NCI-H1694 (cell line): ENCODE measurements at regions not wholly inside any gene's neighbourhood (a gene's known extent, or its start where the extent isn't known, plus 50 kb on each side); places are given as distances from the start of the nearest gene placed in this dataset.
"Not testable (repeated sequence)": the region's sequence is repeated elsewhere in the genome, so short reads cannot be mapped to it uniquely, and the experiment has no call there.

Experiments
- DNase-seq: peaks from one replicate; lab custom pipeline; 2025; lab: John Stamatoyannopoulos, UW

DNA sequence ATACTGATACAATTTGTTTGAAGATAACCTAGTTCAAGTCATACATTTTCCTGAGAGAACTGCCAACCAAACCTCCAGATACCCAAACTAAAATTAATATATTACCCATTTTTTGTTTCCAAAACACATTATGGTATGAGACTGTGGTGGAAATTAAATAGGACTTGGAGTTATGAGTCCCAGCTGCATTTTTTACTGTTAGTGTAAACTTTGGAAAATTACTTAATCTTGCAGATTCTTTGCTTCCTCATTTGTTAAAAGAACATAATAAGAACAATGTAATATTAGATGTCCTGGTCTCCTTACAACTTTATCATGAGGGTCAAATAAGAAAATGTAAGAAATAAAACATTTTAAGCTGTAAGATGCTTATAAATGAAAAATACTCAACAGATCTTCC lies 98.2 kb upstream of the TRIB2 start:
- DNase-seq, result no peak

DNA sequence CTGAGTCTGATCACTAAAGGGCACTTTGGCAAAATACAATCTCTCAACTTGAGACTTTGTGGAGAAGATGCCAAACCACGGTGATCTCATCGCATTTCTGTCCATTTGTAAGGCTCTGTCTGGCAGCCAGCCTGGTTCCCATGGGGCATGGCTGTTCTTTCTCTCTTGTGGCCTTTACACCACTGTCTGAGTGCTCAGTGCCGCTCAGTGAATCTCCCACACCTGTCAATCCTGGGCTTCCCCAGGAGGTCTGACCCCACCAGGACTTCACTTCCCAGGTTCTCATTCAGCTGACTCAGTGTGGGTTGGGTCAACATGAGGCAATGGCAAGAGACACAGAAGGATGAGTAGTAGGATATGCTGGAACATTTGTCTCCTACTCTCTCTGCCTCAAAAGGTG lies 96.8 kb upstream of the TRIB2 start:
- DNase-seq, result no peak

DNA sequence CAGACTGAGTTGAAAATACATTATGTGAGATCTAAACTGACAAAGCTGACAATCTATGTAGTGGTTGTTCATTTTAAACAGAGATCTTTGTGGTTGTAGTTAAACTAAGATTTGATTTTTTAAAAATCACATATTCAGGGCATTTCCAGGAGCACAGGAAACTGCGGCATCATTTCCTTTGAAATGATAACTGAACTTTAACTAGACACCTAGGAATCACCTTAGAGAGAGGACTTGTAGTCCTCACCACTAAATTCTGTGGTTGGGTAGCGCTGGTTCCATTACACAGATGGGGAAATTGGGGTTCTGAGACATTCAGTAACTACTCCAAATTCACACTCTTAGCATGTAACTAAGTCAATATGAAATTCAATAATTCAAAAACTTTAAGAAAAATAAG lies 96.0 kb upstream of the TRIB2 start:
- DNase-seq, result no peak

DNA sequence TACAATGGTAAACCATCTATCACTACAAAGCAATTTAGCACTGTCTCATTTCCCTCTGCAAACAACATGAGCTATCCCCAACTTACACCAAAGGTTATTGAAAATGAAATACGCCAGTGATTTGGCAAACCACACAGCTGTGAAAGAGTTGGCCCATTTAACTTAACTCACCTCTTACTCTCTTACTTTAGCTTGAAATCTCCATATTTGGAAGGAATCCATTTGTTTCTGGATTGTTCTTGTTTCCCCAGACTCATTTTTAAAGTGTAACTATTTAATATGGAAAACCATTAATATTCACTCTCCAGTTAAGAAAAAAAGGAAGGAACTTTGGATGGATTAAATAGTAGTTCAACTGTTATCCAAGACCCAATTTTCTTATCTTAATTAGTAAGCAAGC lies 93.7 kb upstream of the TRIB2 start:
- DNase-seq, result no peak

DNA sequence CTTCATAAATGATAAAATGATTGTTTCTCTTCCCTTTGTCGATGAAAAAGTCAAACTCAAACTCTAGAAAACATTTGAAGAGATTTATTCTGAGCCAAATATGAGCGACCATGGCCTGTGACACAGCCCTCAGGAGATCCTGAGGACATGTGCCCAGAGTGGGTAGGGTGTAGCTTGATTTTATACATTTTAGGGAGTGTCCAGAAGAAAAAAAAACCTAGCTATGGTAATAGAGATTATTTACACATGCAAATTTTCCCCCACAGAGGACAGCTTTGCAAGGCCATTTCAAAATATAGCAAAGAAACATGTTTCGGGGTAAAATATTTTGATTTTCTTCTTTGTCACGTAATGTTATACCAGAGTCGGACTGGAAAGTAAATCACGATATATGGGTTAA lies 92.4 kb upstream of the TRIB2 start:
- no peak for DNase-seq

DNA sequence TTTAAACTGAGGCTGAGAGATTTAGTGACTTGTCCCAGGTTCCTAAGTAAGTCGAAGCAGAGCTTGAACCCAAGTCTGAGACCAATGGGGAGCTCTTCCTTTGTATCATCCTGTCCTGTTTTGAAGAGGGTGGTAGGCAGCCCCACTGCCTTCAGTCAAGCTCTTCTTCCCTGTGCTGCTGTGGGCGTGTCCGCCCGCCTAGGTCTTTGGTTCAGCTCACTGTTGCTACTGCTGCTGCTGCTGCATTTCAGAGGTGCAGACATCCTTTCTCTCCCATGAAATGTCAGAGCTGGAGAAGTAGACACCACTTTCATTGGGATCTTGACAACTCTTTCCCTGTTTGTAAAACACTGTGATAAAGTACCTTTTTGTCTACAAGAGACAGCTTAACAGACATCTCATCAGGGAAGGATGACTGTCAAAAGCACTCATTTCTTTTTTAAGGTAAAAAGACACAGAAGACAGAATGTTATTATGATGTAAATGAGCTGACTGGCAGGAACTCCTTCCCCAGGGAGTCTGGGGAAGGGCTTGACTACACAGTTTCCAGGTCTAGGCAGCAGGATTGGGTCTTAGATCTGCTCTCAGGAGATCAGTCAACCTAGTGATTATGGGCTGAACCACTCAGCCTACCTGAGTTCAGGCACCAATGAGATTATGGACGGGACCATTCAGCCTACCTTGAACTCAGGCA lies 91.7 kb upstream of the TRIB2 start:
- no peak for DNase-seq

DNA sequence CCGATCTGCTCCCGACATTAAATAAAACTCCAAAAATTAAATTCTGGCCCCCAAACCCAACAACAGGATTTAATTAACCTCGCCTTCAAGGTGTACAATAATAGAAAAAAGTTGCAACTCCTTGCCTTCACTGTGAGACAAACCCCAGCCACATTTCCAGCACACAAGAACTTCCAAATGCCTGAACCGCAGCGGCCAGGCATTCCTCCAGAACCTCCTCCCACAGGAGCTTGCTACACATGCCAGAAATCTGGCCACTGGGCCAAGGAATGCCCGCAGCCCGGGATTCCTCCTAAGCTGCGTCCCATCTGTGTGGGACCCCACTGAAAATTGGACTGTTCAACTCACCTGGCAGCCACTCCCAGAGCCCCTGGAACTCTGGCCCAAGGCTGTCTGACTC lies 88.2 kb upstream of the TRIB2 start:
- not testable (repeated sequence) for DNase-seq

DNA sequence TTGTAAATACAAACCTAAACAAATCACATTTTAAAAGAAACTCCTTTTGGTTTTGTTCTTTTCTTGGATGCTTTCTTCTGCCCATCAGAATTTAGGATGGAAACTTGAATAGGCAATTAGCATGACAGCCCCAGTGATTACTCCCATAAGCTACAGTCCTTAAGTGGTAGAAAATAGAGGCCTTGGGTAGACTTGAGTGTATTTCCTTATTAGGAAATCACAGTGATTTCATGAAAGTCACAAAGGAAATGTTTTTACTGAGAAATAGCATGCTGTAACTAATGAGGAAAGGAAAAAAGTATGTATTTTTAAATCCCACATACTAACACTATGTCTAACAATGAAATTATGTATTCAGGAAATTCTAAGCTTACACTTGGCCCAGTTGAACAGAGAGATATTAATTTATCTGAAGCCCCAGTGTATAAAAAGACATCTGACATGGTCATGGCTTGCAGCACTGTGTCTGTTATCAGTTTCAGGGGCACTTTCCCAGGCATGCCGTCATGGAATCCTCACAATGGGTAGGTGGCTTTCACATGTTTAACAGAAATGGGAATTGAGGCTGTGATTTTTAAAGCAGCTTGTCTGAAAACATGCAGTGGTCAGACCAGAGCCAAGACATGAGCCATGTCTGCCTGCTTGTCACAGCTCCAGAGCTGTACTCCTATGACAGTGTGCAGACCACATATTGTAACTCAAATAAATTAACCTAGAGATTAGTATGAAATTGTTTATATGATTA lies 79.7 kb upstream of the TRIB2 start:
- DNase-seq, result no peak

DNA sequence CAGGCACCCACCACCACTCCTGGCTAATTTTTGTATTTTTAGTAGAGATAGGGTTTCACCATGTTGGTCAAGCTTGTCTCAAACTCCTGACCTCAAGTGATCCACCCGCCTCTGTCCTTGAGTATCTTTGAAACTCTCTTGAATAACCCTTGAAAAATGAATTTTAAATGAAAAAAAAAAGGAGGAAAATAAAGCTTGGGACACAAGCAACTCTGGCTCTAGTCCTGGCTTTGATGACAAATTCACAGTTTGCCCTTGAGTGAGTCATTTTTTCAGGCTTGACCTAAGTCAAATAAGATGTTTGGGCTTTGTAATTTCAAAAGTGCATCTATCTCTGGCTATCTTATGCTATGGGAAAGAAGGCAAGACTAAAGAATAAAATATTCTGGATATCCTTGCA lies 79.0 kb upstream of the TRIB2 start:
- DNase-seq, result no peak

DNA sequence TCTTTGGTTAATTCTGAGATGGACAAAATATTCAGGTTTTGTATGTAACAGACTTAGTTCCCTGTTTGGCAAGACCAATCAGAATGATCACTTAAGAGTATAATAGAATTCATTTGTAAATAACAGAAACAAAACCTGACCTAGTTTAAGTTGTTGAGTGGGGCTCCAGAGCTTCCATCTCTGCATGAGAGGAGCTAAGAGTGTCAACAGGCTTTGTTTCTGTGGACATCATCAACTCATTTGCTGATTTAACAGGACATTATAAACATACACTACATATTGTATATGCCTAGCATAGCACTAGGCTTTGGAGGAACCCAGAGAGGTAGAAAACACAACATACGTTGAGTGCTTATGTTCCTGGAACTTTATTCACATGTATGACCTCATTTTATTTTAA lies 75.3 kb upstream of the TRIB2 start:
- no peak for DNase-seq

DNA sequence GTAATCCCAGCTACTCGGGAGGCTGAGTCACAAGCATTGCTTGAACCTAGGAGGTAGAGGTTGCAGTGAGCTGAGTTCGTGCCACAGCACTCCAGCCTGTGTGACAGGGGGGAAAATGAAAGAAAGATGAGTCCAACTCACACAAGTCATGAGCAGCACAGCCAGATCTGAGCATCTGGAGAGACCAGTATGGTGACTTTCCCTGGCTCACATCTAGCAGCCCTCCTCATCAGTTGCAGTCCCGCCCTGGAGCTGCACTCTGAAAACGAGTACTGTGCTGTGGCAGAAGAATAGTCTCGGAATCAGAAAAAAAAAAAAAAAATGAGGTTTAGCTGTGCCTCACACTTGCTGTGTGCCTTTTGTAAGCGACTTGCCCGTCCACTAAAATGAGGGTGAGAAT lies 74.4 kb upstream of the TRIB2 start:
- DNase-seq, result no peak

DNA sequence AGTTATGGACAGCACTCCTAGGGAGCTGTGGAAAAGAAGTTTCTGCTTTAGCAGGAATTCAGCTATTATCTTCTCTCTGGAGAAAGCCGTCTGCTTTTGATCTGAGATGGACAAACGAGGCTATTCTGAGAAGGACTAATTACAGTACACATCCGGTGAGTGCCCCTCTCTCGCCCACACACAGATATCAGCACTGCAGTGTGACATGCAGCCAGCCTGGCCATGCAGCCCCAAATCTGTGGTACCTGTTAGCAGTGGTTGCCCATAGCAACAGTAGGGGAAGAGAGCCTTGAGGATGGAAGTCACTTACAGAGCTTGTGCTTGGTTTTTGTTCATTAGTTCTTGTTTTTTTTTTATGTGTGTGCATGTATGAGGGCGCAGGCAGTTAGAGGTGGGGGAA lies 73.9 kb upstream of the TRIB2 start:
- DNase-seq, result no peak

DNA sequence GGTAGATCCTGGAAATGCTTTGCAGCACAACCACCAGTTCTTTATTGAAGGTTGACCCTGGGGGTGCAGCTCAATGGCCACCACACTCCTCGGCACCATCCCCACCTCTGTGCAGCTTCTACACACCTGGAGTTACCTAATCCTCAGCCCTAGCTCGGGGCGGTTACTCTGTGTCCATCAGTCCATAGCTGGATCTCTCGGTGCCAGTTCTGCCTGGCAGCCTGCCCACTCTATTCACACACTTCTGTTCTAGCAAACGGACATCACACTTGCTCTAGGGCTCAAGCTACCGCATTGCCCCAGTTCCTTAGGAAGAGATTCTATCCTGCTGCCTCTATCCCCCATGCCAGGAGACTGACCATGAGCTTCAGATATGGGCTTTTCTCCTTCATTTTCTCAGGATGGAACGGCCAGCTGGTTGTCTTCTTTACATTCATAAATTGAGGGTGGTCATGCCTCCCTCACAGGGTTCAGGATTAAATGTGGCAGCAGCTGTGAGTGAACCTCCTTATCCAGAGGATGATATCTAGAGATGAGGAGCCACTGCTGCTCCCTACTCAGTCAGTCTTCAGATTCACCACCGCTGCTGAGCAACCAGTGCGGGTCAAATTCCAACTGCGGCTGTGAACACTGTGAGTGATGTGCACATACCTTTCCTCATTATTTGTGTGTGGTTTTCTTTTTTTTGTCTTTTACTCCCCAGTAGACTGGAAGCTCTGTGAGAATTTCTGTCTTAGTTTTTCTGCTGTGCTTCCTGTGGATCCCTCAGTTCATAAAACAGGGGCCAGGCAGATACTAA lies 66.9 kb upstream of the TRIB2 start:
- DNase-seq, result no peak

DNA sequence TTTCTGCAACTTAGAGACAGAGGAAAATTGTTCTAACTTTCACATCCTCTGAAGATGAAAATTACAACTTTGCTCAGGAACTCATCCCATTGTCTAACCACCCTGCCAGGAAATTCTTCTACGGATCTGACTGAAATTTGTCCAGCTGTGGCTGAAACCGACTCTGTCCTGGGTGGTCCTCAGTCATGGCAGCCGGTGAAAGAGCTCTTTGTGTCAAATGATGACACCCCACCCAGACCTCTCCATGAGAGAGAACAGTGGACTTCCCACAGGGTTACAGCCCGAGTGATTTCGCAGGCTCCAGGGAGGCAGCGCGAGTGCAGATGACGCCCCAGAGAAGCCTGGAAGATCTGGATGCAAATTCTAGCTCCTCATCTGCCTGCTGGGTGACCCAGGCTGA lies 65.1 kb upstream of the TRIB2 start:
- DNase-seq, result no peak

DNA sequence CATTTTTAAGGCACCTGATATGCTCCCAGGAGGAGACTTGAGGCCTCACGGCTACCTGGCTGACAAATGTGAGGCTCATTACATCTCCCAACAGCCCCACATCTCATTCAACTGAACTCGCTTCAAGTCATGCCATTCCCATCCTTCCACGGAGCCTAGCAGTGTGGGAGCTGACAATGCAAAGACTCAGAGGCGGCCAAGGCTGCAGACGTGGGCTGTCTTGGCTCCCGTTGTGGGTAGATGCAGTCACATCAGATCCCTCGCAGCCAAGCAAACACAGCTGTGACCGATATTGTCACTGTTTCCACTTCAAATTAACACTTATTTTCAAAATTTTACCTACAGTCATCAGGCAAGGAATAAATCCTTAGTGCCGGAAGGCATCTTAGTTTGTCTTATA lies 64.0 kb upstream of the TRIB2 start:
- DNase-seq, result no peak

DNA sequence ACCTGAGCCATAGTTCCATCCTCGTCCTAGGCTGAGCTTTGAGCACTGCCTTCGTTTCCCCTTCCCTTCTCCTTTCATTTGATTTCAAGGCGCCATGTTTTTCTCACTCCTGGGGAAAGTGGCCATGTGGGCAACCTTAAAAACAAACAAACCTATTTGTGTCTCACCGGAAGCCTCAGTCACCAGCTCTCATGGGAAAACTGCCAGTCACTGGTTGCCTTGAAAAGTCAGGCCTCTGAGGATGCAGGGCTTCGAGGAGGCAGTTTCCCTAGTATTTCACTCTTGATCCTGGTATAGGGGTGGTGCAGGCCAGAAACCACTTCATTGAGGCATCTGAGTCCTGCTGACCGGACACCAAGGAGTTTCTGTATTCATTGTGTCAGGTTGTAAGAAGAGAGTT lies 59.2 kb upstream of the TRIB2 start:
- DNase-seq, result no peak

DNA sequence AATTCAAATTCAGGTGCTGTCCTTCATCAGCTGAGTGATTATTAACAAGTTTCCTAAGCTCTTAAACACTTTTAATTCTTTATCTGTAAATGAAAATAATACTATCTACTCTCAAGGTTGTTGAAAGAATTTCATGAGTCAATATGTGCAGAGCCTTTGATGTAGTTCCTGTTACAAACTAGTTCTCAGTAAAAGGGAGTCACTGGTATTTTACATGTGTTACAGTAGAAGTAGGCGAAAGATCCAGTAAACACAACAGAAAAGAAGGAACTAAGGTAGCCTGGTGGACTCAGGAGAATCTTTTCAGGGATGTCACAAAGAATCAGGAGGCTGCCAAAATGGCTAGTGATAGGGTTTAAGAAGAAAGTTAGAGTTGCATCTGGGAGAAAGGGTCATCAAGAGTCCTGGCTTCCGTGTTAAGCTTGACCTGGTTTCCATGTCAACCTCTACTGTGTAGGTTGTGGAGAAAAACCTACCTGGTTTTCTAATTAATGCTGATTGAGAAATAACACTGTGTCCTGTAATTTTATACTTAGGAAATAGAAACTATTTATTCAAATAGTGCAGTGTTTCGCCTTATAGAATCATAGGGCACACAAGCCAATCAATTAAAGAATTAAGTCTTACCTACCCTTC lies 58.3 kb upstream of the TRIB2 start:
- DNase-seq, result no peak

DNA sequence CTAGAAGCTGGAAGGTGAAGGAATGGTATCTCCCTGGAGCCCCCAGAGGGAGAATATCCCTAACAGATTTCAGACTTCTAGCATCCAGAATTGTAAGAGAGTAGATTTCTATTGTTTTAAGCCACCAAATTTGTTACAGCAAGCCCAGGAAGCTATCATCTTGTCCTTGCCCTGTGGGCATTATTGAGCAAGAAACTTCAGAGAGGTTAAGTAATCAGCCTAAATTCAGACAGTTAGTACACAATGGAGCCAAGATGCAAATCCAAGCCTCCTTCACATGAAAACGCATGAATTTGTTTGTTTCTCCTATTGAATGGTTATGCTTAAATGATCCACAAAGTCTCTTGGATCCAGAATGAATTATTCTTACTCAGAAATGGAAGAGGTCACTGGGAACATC lies 55.2 kb upstream of the TRIB2 start:
- DNase-seq, result no peak

DNA sequence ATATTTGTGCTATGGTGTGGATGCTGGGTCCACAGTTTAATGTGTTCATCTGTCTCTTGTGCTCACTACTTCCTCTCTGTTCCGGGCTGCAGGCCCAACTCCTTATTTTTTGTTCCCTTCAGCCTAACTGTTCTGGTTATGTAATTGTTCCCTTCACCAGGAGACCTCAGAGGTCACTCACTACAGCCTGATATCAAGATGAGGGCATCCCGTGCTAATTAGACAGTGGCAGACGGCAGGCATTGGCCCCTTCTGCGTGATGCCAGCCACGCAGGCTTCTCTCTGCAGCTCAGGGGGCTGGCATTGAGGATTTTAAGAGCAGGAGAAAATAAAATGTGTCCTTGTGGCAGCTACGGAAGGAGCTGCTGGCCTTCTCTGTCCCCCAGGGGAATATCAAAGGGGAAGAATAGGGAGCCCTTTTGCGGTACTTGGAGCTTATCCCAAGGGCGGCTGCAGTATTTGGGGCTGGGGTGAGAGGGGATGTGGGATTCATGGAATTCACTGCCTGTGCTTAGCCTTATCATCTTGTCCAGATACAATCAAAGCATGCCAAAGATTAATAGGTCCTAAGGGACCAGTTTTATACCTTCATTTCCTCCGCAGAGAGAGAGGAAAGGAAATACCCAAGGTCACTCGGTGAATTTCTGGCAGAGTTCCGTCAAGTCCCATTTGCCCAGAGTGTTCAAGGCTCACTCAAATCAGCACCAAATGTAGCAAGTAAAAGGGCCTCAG lies 53.3 kb upstream of the TRIB2 start:
- DNase-seq, result no peak

DNA sequence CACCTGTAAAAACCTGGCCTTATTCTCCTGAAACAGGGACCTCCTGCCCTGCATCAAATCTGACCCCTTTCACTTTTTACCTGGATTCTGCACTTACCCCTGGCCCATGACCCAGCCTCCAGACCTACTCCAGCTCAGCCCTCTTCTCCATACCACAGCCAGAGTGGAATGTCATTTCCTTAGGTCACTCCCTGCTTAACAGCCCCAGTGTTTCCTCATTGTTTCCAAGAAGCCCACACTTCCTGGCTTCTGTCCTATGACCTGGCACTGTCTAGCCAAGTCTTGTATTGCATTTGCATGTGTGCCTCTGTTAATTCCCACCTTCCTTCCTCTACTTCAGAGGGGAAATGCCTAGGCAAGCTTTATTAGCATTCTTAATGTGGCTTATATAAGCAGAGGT lies 51.4 kb upstream of the TRIB2 start:
- DNase-seq, result no peak

DNA sequence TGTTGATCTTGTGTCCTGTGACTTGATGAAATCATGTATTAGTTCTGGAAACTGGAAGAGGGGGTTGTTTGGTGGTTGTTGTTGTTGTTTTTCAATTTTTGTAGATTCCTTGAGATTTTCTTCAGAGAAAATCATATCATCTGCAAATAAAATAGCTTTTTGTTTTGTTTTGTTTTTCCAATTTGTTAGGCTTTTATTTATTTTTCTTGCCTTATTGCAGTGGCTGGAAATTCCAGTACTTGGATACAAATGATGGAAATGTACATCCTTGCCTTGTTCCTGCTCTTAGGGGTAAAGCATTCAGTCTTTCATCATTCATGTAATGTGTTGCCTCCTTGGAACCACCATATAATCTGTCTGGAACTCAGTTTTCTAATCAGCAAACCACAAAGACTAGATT lies 50.3 kb upstream of the TRIB2 start:
- no peak for DNase-seq
